ENCODE measurements at regions not wholly inside any gene's neighbourhood (a gene's known extent, or its start where the extent isn't known, plus 50 kb on each side); places are given as distances from the start of the nearest gene placed in this dataset.

DNA sequence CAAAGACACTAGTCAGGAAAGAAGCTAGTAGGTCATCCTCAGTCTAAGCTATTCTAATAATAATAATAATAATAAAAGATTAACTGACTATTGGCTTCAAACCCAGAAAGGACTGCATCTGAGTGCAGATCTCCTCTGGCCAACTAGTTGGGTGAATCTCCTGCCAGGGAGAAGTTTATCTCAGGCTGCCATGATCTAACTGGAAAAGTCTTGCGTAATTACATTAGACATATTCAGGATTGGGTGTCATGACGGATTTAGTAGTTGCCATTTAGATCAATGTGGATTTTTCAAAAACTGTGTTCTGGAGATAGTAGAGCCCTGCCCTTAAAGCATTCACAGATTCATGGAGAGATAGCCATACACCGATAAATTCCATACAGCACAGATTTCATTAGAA, 69.5 kb downstream of the KIF2B start (continued):
- TF ChIP-seq, protein P1, sequence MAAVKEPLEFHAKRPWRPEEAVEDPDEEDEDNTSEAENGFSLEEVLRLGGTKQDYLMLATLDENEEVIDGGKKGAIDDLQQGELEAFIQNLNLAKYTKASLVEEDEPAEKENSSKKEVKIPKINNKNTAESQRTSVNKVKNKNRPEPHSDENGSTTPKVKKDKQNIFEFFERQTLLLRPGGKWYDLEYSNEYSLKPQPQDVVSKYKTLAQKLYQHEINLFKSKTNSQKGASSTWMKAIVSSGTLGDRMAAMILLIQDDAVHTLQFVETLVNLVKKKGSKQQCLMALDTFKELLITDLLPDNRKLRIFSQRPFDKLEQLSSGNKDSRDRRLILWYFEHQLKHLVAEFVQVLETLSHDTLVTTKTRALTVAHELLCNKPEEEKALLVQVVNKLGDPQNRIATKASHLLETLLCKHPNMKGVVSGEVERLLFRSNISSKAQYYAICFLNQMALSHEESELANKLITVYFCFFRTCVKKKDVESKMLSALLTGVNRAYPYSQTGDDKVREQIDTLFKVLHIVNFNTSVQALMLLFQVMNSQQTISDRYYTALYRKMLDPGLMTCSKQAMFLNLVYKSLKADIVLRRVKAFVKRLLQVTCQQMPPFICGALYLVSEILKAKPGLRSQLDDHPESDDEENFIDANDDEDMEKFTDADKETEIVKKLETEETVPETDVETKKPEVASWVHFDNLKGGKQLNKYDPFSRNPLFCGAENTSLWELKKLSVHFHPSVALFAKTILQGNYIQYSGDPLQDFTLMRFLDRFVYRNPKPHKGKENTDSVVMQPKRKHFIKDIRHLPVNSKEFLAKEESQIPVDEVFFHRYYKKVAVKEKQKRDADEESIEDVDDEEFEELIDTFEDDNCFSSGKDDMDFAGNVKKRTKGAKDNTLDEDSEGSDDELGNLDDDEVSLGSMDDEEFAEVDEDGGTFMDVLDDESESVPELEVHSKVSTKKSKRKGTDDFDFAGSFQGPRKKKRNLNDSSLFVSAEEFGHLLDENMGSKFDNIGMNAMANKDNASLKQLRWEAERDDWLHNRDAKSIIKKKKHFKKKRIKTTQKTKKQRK (IDR thresholded peaks at IDR 0.05; ENCODE audit: low read depth, low read length) = no peak
- TF ChIP-seq BHLHE40 (IDR thresholded peaks at IDR 0.05; ENCODE audit: borderline replicate concordance in 1 of 2, low read depth in 2 of 2, low read length in 1 of 2) (no peak), NFYB (IDR thresholded peaks at IDR 0.05; ENCODE audit: insufficient read depth, low read depth, low read length) (no peak), HCFC1 (IDR thresholded peaks at IDR 0.05; ENCODE audit: low read length) (no peak)

DNA sequence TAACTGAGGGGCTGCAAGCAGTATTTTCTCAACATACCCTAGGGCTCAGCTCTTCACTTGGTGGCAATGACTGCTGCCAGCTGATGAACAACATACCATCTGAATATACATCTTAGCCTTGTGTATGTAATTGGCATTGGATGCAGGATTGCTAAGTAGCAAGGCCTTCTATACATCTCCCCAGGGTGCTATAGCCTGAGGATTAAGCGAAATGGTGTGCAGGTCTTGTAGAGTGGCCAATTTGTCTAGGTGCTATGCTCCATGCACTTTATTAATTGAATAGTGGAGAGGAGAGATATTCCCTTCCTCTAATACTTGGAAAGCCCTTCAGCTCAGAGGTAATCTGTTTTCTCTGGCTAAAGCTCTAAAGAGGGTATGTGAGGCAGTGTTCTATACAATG, 71.9 kb downstream of the KIF2B start:
- Histone ChIP-seq H3K9me3 (replicated peaks; ENCODE audit: control insufficient read depth, insufficient read depth, low read length) (no peaks in the 10 kb centered on the region), H3K4me3 (no peak overlapping the region), H2AFZ (ENCODE audit: control insufficient read depth, low read depth, low read length) (no peak overlapping the region), H3K4me2 (ENCODE audit: control insufficient read depth, insufficient read depth) (no peak overlapping the region), H3K79me2 (ENCODE audit: control insufficient read depth, insufficient read depth, low read length) (no peaks in the 10 kb centered on the region), H3K4me1 (ENCODE audit: control insufficient read depth, insufficient read depth, low read length) (no peaks in the 10 kb centered on the region), H4K20me1 (ENCODE audit: control insufficient read depth, insufficient read depth) (no peaks in the 10 kb centered on the region), H3K36me3 (ENCODE audit: control insufficient read depth in 2 of 2, insufficient read depth in 2 of 2, low read length in 1 of 2) (no peaks in the 10 kb centered on the region), H3K27ac (ENCODE audit: control insufficient read depth, insufficient read depth) (no peak overlapping the region), H3K27me3 (replicated peaks in 1 of 2; ENCODE audit: control insufficient read depth in 2 of 2, insufficient read depth in 2 of 2, low read length in 1 of 2) (no peaks in the 10 kb centered on the region), H3K9ac (ENCODE audit: control insufficient read depth, insufficient read depth, low read length) (no peak overlapping the region)
- in situ Hi-C loops (cut with MboI) = no loop called here
- WGBS (ENCODE audit: insufficient coverage, insufficient replicate concordance, low lambda C conversion rate, missing lambda C conversion rate) = 0% methylated on average over 1 of the region's 1 CpG
- no TSS peak for BruUV-seq (replicated peaks)
- CTCF ChIA-PET = no interaction called here
- DNase-seq (ENCODE audit: low read depth, low spot score) = no peak
- POLR2A ChIA-PET = no interaction called here
- SMC1A ChIA-PET (ENCODE audit: uncharacterized antibody, unreplicated experiment) = no interaction called here
- ATAC-seq = no peak
- TF ChIP-seq BACH1 (IDR thresholded peaks at IDR 0.05; ENCODE audit: borderline replicate concordance) (no peak), RUNX3 (IDR thresholded peaks at IDR 0.05; ENCODE audit: low read length) (no peak), BRCA1 (IDR thresholded peaks at IDR 0.05; ENCODE audit: low read depth, low read length) (no peak), MTA3 (IDR thresholded peaks at IDR 0.05; ENCODE audit: borderline replicate concordance, low read length) (no peak), HDGF (IDR thresholded peaks at IDR 0.05) (no peak), RAD21 (IDR thresholded peaks at IDR 0.05; ENCODE audit: insufficient read depth, low read depth, low read length) (no peak), ZNF207 (IDR thresholded peaks at IDR 0.05; ENCODE audit: borderline replicate concordance) (no peak), ATF7 (IDR thresholded peaks at IDR 0.05; ENCODE audit: low read depth) (no peak), CBX5 (IDR thresholded peaks at IDR 0.05; ENCODE audit: low read depth) (no peak), FOXM1 (IDR thresholded peaks at IDR 0.05; ENCODE audit: low read depth, low read length) (no peak)
- TF ChIP-seq, protein P2, sequence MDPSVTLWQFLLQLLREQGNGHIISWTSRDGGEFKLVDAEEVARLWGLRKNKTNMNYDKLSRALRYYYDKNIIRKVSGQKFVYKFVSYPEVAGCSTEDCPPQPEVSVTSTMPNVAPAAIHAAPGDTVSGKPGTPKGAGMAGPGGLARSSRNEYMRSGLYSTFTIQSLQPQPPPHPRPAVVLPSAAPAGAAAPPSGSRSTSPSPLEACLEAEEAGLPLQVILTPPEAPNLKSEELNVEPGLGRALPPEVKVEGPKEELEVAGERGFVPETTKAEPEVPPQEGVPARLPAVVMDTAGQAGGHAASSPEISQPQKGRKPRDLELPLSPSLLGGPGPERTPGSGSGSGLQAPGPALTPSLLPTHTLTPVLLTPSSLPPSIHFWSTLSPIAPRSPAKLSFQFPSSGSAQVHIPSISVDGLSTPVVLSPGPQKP (IDR thresholded peaks at IDR 0.05; ENCODE audit: low read depth, low read length) = no peak
- RAD21 ChIA-PET (ENCODE audit: unreplicated experiment) = no interaction called here
- intact Hi-C loops (cut with micrococcal nuclease; ENCODE audit: unreplicated experiment) = loop anchor here (10.0 kb wide), 1 partner anchor 60 kb away; no protein-coding TSS in a partner anchor
- FAIRE-seq = no peak

Data from GM12878 (cell line).